NCI-H1417 (cell line): ENCODE measurements at regions not wholly inside any gene's neighbourhood (a gene's known extent, or its start where the extent isn't known, plus 50 kb on each side); places are given as distances from the start of the nearest gene placed in this dataset.

Experiments
- DNase-seq, 3 experiments: peaks; one replicate each; lab custom pipeline; 2025; lab: John Stamatoyannopoulos, UW

GRCh38 chr5:68431186-68431585 is 215.6 kb downstream of the PIK3R1 start:
- DNase-seq: no peak

GRCh38 chr5:68431601-68432337 is 216.2 kb downstream of the PIK3R1 start:
- no peak for DNase-seq

DNA sequence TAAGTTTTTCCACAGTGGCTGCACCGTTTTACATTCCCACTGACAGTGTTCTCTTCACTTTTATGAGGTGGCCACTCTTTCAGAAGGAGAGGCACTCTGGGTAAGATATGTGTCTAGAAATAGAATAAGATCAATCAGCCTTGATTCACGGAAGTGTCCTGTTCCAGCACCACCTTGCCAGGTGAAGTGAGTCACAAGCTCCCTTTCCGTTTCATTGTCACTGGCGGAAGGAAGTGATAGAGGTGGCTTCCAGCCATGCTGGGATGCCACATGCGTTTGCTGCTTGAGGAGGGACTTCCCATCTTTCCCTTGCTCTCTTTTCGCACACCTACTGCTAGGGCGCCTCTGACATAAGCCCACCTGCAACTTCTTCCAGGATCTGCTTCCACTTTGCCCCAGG is 217.1 kb downstream of the PIK3R1 start:
- no peak for DNase-seq

GRCh38 chr5:68433526-68433922 is 218.0 kb downstream of the PIK3R1 start:
- DNase-seq: no peak

GRCh38 chr5:68433923-68434879 is 218.6 kb downstream of the PIK3R1 start:
- DNase-seq: no peak

- DNase-seq: no peak
Observed at GRCh38 chr5:68435611-68436010, 220.1 kb downstream of the PIK3R1 start.

GRCh38 chr5:68436686-68437520 is 221.3 kb downstream of the PIK3R1 start:
- no peak for DNase-seq

DNA sequence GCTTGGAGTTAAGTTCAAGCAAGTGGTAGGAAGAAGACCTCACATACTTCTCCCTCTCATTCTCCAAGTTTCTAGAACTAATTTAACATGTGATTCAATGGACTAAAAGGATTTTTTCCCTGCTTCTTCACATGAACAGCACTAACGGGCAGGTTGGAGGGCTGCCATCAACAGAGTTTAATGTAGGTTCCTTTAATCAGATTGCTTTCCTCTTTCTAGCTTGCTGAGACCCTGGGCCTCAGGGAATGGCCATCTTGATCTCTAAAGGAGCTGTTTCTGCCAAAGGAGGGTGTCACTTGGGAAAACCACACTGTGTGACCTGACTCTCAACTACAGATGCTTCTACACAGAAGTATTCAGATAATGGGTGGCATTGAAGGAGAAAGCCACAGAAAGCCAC is 223.3 kb downstream of the PIK3R1 start:
- no peak for DNase-seq

DNA sequence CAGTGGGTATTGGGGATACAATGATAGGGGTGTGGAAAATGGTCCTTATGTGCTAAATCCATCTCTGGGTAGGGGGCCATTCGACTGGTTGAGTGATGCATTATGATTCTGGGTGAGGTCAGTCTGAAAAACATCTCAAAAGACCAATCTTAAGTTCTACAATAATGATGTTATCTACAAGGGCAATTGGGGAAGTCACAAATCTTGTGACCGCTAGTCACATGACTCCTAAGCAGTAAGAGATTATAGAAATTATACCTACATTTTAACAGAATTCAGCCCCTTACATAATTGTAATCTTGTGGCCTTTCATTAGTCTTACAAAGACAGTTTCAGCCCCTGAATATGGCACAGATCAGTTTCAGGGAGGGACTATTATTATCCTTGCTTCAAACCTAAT is 224.7 kb downstream of the PIK3R1 start:
- no peak for DNase-seq

DNA sequence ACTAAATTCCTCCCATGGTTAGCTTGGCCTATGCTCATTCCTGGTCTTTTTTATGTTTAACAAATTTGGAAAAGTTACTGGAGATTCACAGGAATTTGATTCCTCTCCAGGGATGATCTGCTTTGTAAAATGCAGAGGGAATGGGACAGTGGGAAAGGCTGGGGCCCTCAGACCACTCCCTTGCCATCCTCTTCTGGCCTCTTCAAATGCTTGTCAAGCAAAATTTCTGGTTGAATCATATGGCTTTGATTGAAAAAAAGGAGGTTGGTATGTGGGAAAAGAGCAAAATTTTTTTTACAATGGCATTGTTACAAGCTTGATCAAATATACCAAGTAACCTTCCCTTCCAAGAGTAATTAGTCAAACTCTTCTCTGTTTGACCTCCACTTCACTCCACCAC is 225.1 kb downstream of the PIK3R1 start:
- DNase-seq: no peak

DNA sequence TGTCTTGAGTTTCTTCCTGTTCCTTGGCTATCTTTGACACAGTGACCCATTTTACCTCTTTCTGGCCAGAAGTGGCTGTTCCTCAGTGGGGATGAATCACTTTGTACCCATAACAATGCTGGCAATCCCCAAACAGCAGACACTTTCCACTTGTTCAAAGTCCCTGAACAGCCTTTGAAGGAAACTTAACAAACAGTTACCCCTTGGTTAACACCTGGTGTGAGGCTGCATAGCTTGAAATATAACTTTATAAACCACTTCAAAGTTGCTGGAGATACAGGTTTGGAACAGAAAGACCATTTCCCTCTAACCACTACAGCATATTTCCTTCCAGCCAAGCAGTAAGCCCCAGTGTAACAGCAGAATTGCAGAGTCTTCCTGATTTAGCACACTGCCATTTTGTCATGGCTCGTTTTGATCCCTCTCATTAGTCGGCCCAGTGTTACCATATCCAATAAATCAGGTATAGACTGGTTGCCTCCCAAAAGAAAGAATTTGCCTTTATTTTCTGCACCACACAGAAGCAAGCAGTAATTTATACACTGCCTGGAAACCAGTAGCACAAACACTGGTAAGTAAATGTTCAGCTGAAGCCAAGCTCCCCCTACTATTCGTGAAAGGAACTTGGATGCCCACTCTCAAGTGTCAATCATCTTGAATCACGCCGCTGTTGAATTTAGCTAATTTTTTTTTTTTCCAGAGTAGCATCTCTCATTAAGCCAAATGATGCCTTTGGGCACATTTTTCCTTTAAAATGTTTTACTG is 225.9 kb downstream of the PIK3R1 start:
- DNase-seq: no peak

GRCh38 chr5:68443091-68443490 is 227.5 kb downstream of the PIK3R1 start:
- DNase-seq: no peak

GRCh38 chr5:68444048-68444447 is 228.5 kb downstream of the PIK3R1 start:
- no peak for DNase-seq

- no peak for DNase-seq
Observed at GRCh38 chr5:68444833-68445232, 229.3 kb downstream of the PIK3R1 start.

GRCh38 chr5:68445257-68446069 is 229.9 kb downstream of the PIK3R1 start:
- no peak for DNase-seq

- no peak for DNase-seq
Observed at GRCh38 chr5:68446070-68446357, 230.5 kb downstream of the PIK3R1 start.

DNA sequence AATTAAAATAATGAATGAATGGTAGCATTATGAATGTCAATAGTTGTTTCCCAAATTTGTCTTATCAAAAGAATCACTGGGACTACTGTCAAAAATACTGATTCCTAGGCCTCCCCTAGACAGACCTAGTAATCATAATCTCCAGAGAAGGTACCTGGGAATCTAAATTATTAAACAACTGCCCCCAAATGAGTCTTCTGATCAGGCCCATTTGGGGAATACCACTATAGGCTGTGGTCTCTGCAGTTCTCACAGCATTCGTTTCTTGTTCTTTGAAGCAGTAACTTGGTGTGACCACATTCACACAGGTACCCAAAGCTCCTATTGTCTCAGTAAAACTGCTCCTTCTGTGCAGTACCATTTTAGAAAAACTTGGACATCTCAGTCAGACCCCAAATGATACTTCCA is 230.9 kb downstream of the PIK3R1 start:
- no peak for DNase-seq

GRCh38 chr5:68447136-68447929 is 231.8 kb downstream of the PIK3R1 start:
- DNase-seq: no peak

DNA sequence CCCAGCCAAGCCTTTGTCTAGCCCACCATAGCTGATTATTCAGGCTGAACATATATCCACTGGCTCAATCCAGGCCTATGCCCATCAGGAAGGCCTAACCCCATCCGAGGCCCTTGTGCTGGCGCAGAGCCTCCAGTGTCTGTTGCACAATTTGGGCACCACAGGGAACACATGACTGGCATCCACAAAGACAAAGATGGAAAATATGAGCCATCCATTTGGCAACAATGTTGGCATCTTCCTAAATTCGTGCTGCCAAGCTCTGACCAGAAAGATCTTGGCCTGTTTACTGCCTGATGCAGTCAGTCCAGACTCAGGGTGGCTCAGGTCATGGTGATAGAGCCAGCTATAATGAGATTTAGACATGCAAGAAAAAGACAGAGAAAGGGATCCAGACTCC is 233.8 kb downstream of the PIK3R1 start:
- no peak for DNase-seq

GRCh38 chr5:68450245-68450852 is 234.8 kb downstream of the PIK3R1 start:
- no peak for DNase-seq
